Left lung (tissue), 4 donors: ENCODE measurements at regions not wholly inside any gene's neighbourhood (a gene's known extent, or its start where the extent isn't known, plus 50 kb on each side); places are given as distances from the start of the nearest gene placed in this dataset.
A peak's percentile ranks its signal among the peaks of the same experiment; 100 is the strongest.

Experiments used
- ATAC-seq: fragments of 200-7000 bp; cut with Tn5 transposase; one replicate; pipeline ENCODE4 v1.9.1; 2020; ENCODE audit warnings: moderate library complexity
- DNase-seq, 4 donors: peaks; one replicate each; pipeline ENCODE4 v3.0.0-alpha.2; 2013 to 2020
- H3K27ac ChIP-seq, 2 donors: fragments of 200-600 bp; sonication (generic) in 1 of 2; one replicate each; pipeline versions ENCODE4 v1.5.0 to v1.8.0; 2020 to 2021
- H3K27me3 ChIP-seq, 2 donors: fragments of 200-600 bp; sonication (generic) in 1 of 2; one replicate each; pipeline versions ENCODE4 v1.5.0 to v1.8.0; 2020 to 2021
- H3K36me3 ChIP-seq, 2 donors: fragments of 200-600 bp; sonication (generic) in 1 of 2; one replicate each; pipeline versions ENCODE4 v1.5.0 to v1.8.0; 2020 to 2021
- H3K4me1 ChIP-seq, 2 donors: fragments of 200-600 bp; one replicate each; pipeline ENCODE4 v1.8.0; 2021
- H3K4me3 ChIP-seq, 2 donors: fragments of 200-600 bp; sonication (generic) in 1 of 2; one replicate each; pipeline versions ENCODE4 v1.5.0 to v1.8.0; 2020 to 2021; ENCODE audit warnings: mild to moderate bottlenecking in 1 of 2
- H3K9me3 ChIP-seq, 2 donors: fragments of 200-600 bp; sonication (generic) in 1 of 2; one replicate each; pipeline versions ENCODE4 v1.5.0 to v1.8.0; 2020 to 2021
- CTCF ChIP-seq, 2 donors: fragments of 200-600 bp; sonication (generic) in 1 of 2; IDR thresholded peaks; one replicate each; pipeline versions ENCODE4 v1.5.0 to v1.8.0; 2021; ENCODE audit warnings: antibody characterized with exemption in 2 of 2
- intact Hi-C, 2 donors: fragments of 100-400 bp; cut with DNase I; formaldehyde crosslinking; loops; one replicate each; pipeline versions ENCODE4 v1.11.2 to v1.14.2; 2022
- donor health status: DM: no; HTN: yes; CAD: no.
- donor health status: DM: no; HTN: no; CAD: no.

GRCh38 chr7:13774976-13775375 is 214.5 kb downstream of the ETV1 start:
- H3K27me3 ChIP-seq, result no peaks in the 10 kb centered on the region
- intact Hi-C loops, result no loop called here
- no peaks in the 10 kb centered on the region for H3K36me3 ChIP-seq
- no peak for TF ChIP-seq CTCF (IDR thresholded peaks at IDR 0.05)
- DNase-seq (no peak), ATAC-seq (no peak)
- H3K4me3 ChIP-seq, result no peak overlapping the region
- no peaks in the 10 kb centered on the region for H3K9me3 ChIP-seq
- H3K4me1 ChIP-seq, result peaks cover 0 to 3% of the 10 kb centered on the region in 2 donors
- no peak overlapping the region for H3K27ac ChIP-seq

GRCh38 chr7:13777242-13777641 is 212.2 kb downstream of the ETV1 start:
- peaks cover 0 to 3% of the 10 kb centered on the region in 2 donors for H3K4me1 ChIP-seq

GRCh38 chr7:13778967-13779366 is 210.5 kb downstream of the ETV1 start:
- Histone ChIP-seq H3K4me3 (no peak overlapping the region), H3K36me3 (no peaks in the 10 kb centered on the region), H3K4me1 (peaks cover 0 to 3% of the 10 kb centered on the region in 2 donors), H3K27ac (no peak overlapping the region), H3K9me3 (no peaks in the 10 kb centered on the region), H3K27me3 (no peaks in the 10 kb centered on the region)
- no peak for TF ChIP-seq CTCF (IDR thresholded peaks at IDR 0.05)
- DNase-seq, result peak in 2 of 4 donors; percentile 51 to 75
- intact Hi-C loops, result no loop called here
- peak; percentile 95 for ATAC-seq

More at GRCh38 chr7:13777242-13777641, 212.2 kb downstream of the ETV1 start:
- intact Hi-C loops, result no loop called here
- Histone ChIP-seq H3K27me3 (no peaks in the 10 kb centered on the region), H3K9me3 (no peaks in the 10 kb centered on the region), H3K27ac (no peak overlapping the region), H3K4me3 (no peak overlapping the region), H3K36me3 (no peaks in the 10 kb centered on the region)
- no peak for TF ChIP-seq CTCF (IDR thresholded peaks at IDR 0.05)
- no peak for ATAC-seq
- no peak for DNase-seq

- no peak for DNase-seq
- intact Hi-C loops, result no loop called here
- ATAC-seq, result no peak
- H3K27ac ChIP-seq, result no peak overlapping the region
- H3K4me3 ChIP-seq, result no peak overlapping the region
- no peaks in the 10 kb centered on the region for H3K36me3 ChIP-seq
- no peak for TF ChIP-seq CTCF (IDR thresholded peaks at IDR 0.05)
- no peaks in the 10 kb centered on the region for H3K4me1 ChIP-seq
- no peaks in the 10 kb centered on the region for H3K27me3 ChIP-seq
- no peaks in the 10 kb centered on the region for H3K9me3 ChIP-seq
Observed at GRCh38 chr7:13790611-13791010, 198.9 kb downstream of the ETV1 start.

GRCh38 chr7:13792208-13792607 is 197.3 kb downstream of the ETV1 start:
- H3K27ac ChIP-seq, result no peak overlapping the region
- no peak for ATAC-seq
- no peaks in the 10 kb centered on the region for H3K9me3 ChIP-seq
- TF ChIP-seq CTCF (IDR thresholded peaks at IDR 0.05), result no peak
- no peak overlapping the region for H3K4me3 ChIP-seq
- H3K27me3 ChIP-seq, result no peaks in the 10 kb centered on the region
- H3K4me1 ChIP-seq, result no peaks in the 10 kb centered on the region
- intact Hi-C loops, result no loop called here
- DNase-seq, result no peak
- no peaks in the 10 kb centered on the region for H3K36me3 ChIP-seq
